HEK293T (cell line): ENCODE measurements at regions not wholly inside any gene's neighbourhood (a gene's known extent, or its start where the extent isn't known, plus 50 kb on each side); places are given as distances from the start of the nearest gene placed in this dataset.

Source experiments
- PKNOX1 ChIP-seq: fragments of 450-650 bp; IDR thresholded peaks from 2 replicates; pipeline ENCODE4 v1.6.1; 2016
- SP1 ChIP-seq: fragments of 450-650 bp; IDR thresholded peaks from 2 replicates; pipeline ENCODE4 v1.6.1; 2017

- no peak for TF ChIP-seq SP1
- no peak for TF ChIP-seq PKNOX1
Observed at GRCh38 chr2:206881708-206882410, 57.5 kb upstream of the CPO start.
